Activated CD4-positive, alpha-beta T cell treated with anti-CD3 and anti-CD28 coated beads, Interleukin-2, amount 50 U/mL, for 4 hours (primary cell): ENCODE measurements at regions not wholly inside any gene's neighbourhood (a gene's known extent, or its start where the extent isn't known, plus 50 kb on each side); places are given as distances from the start of the nearest gene placed in this dataset.

Source experiments
- DNase-seq, 2 experiments: peaks; one replicate each; pipeline ENCODE4 v3.0.0-alpha.2; 2020

- no peak for DNase-seq
These were observed 345.1 kb downstream of the CYP26B1 start for GRCh38 chr2:71802556-71802955.

DNA sequence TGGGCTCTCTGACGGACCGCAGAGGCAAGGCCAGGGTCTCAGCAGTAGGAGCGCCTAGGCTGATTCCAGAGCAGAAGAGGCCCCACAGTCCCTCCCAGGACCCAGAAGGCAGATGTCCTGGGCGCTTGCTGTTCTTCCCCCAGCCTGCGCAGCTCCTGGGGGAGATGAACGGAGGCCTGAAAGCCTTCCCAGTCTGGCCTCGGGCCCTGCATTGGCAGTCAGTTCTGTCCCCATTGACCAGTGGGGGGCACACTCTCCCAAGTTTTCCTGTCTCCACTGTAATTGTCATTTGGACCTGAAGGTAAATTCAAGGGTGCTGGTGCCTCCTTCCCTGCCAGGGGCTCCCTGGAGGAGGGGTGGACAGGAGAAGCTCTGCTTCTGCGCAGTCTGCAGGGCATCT, 345.7 kb downstream of the CYP26B1 start:
- DNase-seq = no peak

DNA sequence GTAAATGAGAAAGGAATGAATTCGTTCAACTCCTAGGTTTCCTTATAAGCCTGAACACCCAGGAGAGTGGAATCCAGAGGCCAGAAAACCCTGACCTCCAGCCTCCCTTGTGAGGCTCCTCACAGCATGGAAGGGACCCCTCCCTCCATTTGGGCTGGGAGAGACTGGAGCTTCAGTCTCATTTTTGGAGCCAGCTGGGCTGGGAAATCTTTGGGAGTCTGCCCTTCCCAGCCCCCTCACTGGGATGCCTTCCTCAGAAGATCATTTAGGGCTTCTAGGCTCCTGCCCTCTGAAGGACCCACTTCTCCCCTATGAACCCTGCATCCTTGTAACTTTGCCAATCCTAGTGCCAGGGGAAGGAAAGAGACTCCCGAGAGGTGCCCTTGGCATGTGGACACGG, 346.1 kb downstream of the CYP26B1 start:
- no peak for DNase-seq

GRCh38 chr2:71800851-71801250, 346.8 kb downstream of the CYP26B1 start:
- no peak for DNase-seq

- DNase-seq = no peak
These were observed 346.9 kb downstream of the DYSF start for GRCh38 chr2:71800106-71800809.

DNA sequence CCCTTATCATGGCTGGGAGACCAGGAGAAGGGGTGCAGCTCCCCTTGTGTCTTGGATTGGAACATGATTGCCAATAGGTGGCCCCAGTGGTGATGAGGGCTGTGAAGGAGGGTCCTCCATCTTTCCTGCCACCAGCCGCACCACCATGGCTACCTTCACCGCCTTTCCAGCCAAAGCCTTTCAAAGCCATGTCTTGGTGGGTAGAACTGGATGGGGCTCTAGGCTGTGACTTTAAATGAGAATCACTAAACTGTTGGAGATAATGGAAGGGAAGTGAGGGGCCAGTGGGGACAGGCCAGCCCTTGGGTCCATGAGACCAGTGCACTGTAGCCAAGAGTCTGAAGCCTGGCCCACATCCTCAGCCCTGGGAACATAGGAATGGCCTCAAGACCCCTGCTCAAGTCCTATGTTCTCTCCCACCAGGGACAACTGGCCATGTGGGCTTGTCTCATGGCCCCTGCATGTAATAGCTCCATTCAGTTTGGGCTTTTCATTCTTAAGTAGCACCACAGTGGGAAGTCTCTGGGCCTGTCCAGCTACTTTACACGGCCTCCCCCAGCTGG, 345.7 kb downstream of the DYSF start:
- no peak for DNase-seq

DNA sequence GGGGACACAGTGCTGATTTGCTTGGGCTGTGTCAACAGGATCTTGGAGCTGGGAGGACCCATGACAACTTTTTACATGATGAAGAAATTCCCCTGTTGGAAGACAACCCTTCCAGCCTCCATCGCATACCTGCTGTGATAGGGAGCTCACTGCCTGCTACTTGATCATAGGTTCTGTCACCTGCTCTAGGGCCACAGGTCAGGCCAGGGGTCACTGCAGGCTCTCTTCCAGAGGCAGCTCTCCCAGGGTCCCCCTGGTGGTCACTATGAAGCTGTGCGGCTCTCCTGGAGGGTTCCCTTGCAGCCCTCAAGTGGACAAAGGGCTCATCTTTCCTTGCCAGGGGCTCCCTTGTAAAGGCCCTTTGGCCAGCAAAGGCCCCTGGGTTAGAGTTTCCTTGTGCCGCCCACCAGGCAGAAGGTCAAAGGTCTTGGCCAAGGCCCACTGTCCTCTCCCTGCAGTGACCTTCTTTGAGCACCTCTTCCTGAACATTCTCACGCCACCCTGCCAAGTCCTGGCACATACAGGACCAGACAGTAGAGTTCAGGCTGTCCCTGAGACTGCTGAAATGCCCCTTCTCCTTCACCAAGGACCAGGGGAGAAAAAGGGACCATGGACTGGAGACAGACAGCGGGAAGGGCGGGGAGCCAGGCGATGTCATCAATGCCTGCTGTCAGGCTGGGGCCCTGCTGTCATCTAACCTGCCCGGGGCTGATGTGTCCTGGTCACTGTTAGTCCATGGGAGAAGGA, 345.1 kb downstream of the DYSF start:
- DNase-seq = no peak

DNA sequence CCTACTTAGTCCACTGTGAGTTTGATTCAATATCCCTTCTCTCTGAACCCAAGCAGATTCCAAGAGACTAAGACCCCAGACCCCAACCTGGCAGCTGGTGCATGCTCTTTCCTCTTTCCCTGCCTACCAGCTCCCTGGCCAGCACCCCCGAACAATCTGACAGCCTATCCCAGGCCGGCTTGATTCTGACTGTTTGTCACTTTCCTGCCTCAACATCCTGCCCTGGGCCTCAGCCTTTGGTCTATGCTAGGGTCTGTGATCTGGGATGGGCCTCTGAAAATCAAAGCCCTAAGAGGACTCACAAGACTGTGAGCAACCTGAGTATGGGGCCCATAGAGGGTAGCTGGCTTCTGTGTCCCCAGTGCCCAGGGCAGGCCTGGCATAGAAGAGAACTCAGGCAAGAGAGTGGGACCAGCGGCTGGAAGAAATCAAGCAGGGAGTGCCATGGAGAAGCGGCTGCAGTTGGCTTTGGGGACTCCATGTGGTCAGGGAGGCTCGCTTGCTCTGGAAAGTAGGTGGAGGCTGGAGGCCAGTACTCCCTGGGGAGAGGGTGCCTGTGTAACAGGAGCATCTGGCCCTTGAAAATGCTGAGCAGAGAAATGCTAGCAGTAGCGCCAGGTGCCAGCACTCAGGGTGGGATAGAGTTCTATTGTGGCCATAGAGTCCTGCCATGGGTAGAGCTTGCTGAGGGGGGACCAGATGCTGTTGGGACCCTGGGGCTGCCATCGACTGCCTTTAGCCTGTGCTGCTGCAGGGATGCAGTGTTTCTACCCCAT, 343.9 kb downstream of the DYSF start:
- DNase-seq = no peak

DNA sequence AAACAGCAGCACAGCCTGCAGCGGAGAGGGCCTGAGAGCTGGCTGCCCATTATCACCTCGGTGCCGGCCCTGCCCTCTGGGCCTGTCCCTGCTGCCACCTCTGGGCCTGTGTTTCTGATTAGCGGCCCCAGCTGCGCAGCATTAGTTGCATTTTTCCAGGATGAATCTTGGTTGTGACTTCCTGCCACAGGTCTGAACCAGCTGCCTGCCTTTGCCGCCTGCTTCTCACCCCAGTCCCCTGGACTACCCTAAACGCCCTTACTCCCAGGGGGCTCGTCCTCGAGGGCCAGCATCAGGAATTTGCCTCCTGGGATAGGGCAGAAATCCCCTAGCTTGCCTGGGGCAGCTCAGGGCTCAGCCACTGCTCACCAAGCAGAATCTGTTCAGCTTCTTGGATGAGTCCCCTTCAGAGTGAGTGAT, 342.8 kb downstream of the DYSF start:
- DNase-seq = no peak

GRCh38 chr2:71795486-71795885, 342.1 kb downstream of the DYSF start:
- DNase-seq = no peak

DNA sequence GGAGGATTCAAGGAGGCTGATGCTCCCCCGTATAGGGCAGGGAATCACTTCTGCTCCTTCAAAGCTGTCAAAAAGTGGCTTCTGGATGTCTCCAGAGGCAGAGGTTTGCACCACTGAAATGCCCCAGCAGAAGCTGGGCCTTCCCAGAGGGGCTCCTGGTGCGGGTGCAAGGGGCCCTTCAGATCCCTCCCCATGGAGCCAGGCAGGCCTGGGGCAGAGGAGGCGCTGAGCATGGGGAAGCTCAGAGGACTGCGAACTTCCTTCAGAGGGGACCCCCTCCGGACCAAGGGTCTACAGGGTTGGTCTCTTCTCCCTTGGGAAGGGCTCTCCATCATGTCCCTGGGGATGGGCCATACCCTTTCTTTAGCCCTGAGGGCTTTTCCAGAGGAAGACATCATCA, 341.2 kb downstream of the DYSF start:
- DNase-seq = no peak

GRCh38 chr2:71793926-71794325, 340.6 kb downstream of the DYSF start:
- DNase-seq = no peak

- DNase-seq = no peak
These were observed 339.8 kb downstream of the DYSF start for GRCh38 chr2:71792926-71793761.

- DNase-seq = no peak
These were observed 338.3 kb downstream of the DYSF start for GRCh38 chr2:71791501-71792135.

- DNase-seq = no peak
These were observed 337.7 kb downstream of the DYSF start for GRCh38 chr2:71791061-71791450.

- no peak for DNase-seq
These were observed 337.1 kb downstream of the DYSF start for GRCh38 chr2:71790226-71791060.

DNA sequence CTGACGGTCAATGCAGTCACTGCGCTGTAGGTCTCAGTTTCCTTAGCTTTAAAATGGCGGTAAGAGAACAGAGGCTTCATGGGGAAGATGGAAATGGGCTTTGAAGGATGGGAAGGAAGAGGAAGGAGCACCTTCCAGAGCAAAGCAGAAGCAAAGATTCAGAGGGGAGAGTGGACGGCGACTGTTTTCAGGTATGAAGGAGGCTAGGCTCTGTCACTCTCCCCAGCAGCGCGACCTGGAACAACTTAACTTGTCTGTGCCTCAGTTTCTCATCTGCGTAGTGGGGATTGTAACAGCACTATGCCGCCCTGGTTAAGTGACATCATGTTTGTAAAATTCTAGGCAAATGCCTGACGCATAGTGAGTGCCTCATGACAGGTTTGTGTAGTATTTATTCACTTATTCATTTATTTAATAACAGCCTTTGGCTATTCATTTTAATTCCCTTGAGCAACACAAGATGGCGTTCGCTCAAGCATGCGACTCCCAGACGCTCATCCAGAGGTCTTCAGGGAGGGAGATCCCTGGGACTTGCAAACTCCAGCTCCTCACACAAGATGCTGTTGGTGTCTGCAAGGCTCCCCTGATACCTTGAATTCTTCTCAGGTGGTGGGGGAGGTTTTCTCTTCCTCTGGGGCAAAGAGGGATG, 336.3 kb downstream of the DYSF start:
- DNase-seq = no peak

DNA sequence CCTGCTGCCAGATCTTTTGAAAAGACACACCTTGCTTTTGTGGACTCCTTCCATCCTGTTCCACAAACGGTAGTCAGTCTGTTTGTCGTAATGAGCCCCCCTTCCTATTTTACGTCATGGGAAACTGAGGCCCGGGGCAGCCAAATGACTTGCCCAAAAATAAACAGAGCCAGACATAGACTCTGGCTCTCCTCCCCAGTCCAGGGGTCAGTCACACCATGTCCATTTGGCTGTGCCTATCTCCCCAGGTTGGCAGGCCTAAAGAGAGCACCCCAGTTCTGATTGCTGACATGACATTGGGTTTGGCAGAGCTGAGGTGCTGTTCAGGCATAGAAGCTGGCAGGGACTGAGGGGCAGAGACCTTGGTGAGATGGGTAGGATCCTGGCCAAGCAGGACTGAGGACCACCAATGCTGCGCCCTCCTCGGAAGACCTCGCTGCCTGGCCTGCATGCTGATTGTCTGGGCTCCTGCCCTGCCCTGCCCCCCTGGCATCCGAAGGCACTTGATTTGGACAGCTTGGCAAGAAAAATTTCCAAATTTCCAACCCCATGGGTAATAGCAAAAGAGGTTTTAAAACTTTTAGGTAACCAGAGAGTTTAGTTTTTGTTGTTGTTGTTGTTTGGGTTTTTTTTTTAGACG, 335.4 kb downstream of the DYSF start:
- DNase-seq = no peak

GRCh38 chr2:71788186-71788525, 334.8 kb downstream of the DYSF start:
- DNase-seq = no peak
